GM19239 (cell line): ENCODE measurements at regions not wholly inside any gene's neighbourhood (a gene's known extent, or its start where the extent isn't known, plus 50 kb on each side); places are given as distances from the start of the nearest gene placed in this dataset.

Experiments used
- DNase-seq: peaks from one replicate; pipeline ENCODE4 v3.0.0; 2011; ENCODE audit warnings: low spot score; ENCODE audit not compliant: insufficient read length
- FAIRE-seq: peaks from 2 replicates; lab custom pipeline; 2011; peaks lifted over from hg19 to GRCh38; lab: Jason Lieb, UNC

GRCh38 chr13:78430166-78430791, 173.1 kb downstream of the POU4F1 start:
- DNase-seq (no peak), FAIRE-seq (no peak)

GRCh38 chr13:78428646-78429045, 174.7 kb downstream of the POU4F1 start:
- no peak for DNase-seq
- no peak for FAIRE-seq

- DNase-seq (no peak), FAIRE-seq (no peak)
Observed at GRCh38 chr13:78426183-78426582, 177.2 kb downstream of the POU4F1 start.

GRCh38 chr13:78420814-78421213, 182.5 kb downstream of the POU4F1 start:
- no peak for FAIRE-seq
- DNase-seq, result no peak

- FAIRE-seq, result no peak
Observed at GRCh38 chr13:78413887-78414553, 189.3 kb downstream of the POU4F1 start.

GRCh38 chr13:78410847-78411246, 192.5 kb downstream of the POU4F1 start:
- no peak for DNase-seq
- no peak for FAIRE-seq

More at GRCh38 chr13:78413887-78414553, 189.3 kb downstream of the POU4F1 start:
- DNase-seq, result no peak

- no peak for FAIRE-seq
- DNase-seq, result no peak
Observed at GRCh38 chr13:78410164-78410563, 193.2 kb downstream of the POU4F1 start.

GRCh38 chr13:78409172-78409571, 194.2 kb downstream of the POU4F1 start:
- FAIRE-seq (no peak), DNase-seq (no peak)

- DNase-seq, result no peak
- FAIRE-seq, result no peak
Observed at GRCh38 chr13:78404846-78405360, 198.4 kb downstream of the POU4F1 start.

- no peak for DNase-seq
- no peak for FAIRE-seq
Observed at GRCh38 chr13:78402708-78403400, 200.5 kb downstream of the POU4F1 start.

- DNase-seq, result no peak
- FAIRE-seq, result no peak
Observed at GRCh38 chr13:78401873-78402707, 201.3 kb downstream of the POU4F1 start.

GRCh38 chr13:78398743-78399410, 204.5 kb downstream of the POU4F1 start:
- DNase-seq, result peak; percentile 13
- peak; percentile 95 for FAIRE-seq

- FAIRE-seq, result no peak
- DNase-seq, result no peak
Observed at GRCh38 chr13:78393286-78394142, 209.8 kb downstream of the POU4F1 start.

- DNase-seq (no peak), FAIRE-seq (no peak)
Observed at GRCh38 chr13:78383899-78384298, 219.5 kb downstream of the POU4F1 start.

GRCh38 chr13:78383071-78383484, 220.3 kb downstream of the POU4F1 start:
- DNase-seq (no peak), FAIRE-seq (no peak)

GRCh38 chr13:78382491-78382890, 220.9 kb downstream of the POU4F1 start:
- FAIRE-seq (no peak), DNase-seq (no peak)

- FAIRE-seq (no peak), DNase-seq (no peak)
Observed at GRCh38 chr13:78376822-78377221, 226.5 kb downstream of the POU4F1 start.

GRCh38 chr13:78376033-78376432, 227.3 kb downstream of the POU4F1 start:
- DNase-seq (no peak), FAIRE-seq (no peak)

GRCh38 chr13:78372581-78372980, 230.8 kb downstream of the POU4F1 start:
- FAIRE-seq (no peak), DNase-seq (no peak)
